K562 (cell line): ENCODE measurements at regions not wholly inside any gene's neighbourhood (a gene's known extent, or its start where the extent isn't known, plus 50 kb on each side); places are given as distances from the start of the nearest gene placed in this dataset.

ENCODE experiments used
- ATAC-seq: fragments of 200-7000 bp; cut with Tn5 transposase; 3 replicates; pipeline ENCODE4 v1.9.1; 2020; ENCODE audit warnings: moderate library complexity
- BruUV-seq: library from RNA; stranded (reverse); fragments of 400-500 nt; replicated peaks from 2 replicates; lab custom pipeline; 2021; lab: Mats Ljungman, UMichigan
- CTCF ChIA-PET: fragments of 300-600 bp; formaldehyde crosslinking; extraction: SDS; loops from one replicate; lab custom pipeline; 2021; ENCODE audit warnings: low intra/inter-chr PET ratio; lab: Yijun Ruan, JAX
- POLR2A ChIA-PET: fragments of 300-600, 350-650 bp; sonication (Branson Sonifier 250); formaldehyde crosslinking; extraction: SDS; loops from one replicate; lab custom pipeline; 2021; ENCODE audit warnings: antibody characterized with exemption, inconsistent platforms; lab: Yijun Ruan, JAX
- DNase-seq, 4 experiments: peaks; one replicate each; pipeline versions ENCODE4 v3.0.0 to v3.0.0-alpha.2; 2011 to 2018; ENCODE audit warnings: low spot score in 3 of 4, mixed read lengths in 3 of 4; ENCODE audit errors: extremely low read depth in 1 of 4
- FAIRE-seq: peaks from 2 replicates; lab custom pipeline; 2011; peaks lifted over from hg19 to GRCh38; lab: Jason Lieb, UNC
- H2AFZ ChIP-seq: 2 replicates; pipeline ENCODE4 v1.6.0; 2011; ENCODE audit warnings: low read depth, low read length, control low read depth, inconsistent platforms
- H3K27ac ChIP-seq: fragments of 200-600 bp; 3 replicates; pipeline ENCODE4 v1.8.0; 2011; ENCODE audit warnings: low read depth, mild to moderate bottlenecking, control low read depth, inconsistent platforms, low read length, moderate library complexity, mixed read lengths; ENCODE audit errors: extremely low read depth
- H3K27me3 ChIP-seq, 2 experiments: fragments of 300-600 bp in 1 of 2; 2 replicates in 1 of 2; 3 replicates in 1 of 2; pipeline versions ENCODE4 v1.6.0 to v1.8.0; 2011; ENCODE audit warnings: inconsistent platforms in 2 of 2, low read length in 2 of 2, mild to moderate bottlenecking in 1 of 2, mixed read lengths in 1 of 2, moderate library complexity in 1 of 2; ENCODE audit not compliant: control insufficient read depth in 2 of 2, insufficient read depth in 2 of 2
- H3K36me3 ChIP-seq: fragments of 300-600 bp; 3 replicates; pipeline ENCODE4 v1.8.0; 2011; ENCODE audit warnings: mild to moderate bottlenecking, low read length, inconsistent platforms; ENCODE audit not compliant: control insufficient read depth, insufficient read depth
- H3K4me1 ChIP-seq, 2 experiments: fragments of 200-600 bp in 1 of 2; replicated peaks in 1 of 2; 2 replicates in 1 of 2; 3 replicates in 1 of 2; pipeline versions ENCODE4 v1.5.1 to v1.8.0; 2011; ENCODE audit warnings: inconsistent platforms in 2 of 2, low read length in 2 of 2, mild to moderate bottlenecking in 1 of 2, mixed read lengths in 1 of 2, moderate library complexity in 1 of 2; ENCODE audit not compliant: control insufficient read depth in 2 of 2, insufficient read depth in 2 of 2
- H3K4me2 ChIP-seq: 2 replicates; pipeline ENCODE4 v1.6.1; 2011; ENCODE audit warnings: low read length, control low read depth, inconsistent platforms, mixed read lengths; ENCODE audit not compliant: insufficient read depth
- H3K4me3 ChIP-seq: fragments of 200-600 bp; sonication (generic), shearing (Covaris generic); 2 replicates; pipeline ENCODE4 v1.5.1; 2016; ENCODE audit warnings: control low read depth, inconsistent platforms
- H3K79me2 ChIP-seq: fragments of 200-600 bp; 3 replicates; pipeline ENCODE4 v1.8.0; 2011; ENCODE audit warnings: low read length, inconsistent platforms; ENCODE audit not compliant: control insufficient read depth, insufficient read depth
- H3K9ac ChIP-seq, 2 experiments: 2 replicates each; pipeline versions ENCODE4 v1.6.0 to v1.6.1; 2011; ENCODE audit warnings: low read depth in 2 of 2, low read length in 2 of 2, control low read depth in 1 of 2, inconsistent platforms in 1 of 2, mild to moderate bottlenecking in 1 of 2, mixed read lengths in 1 of 2; ENCODE audit not compliant: insufficient read depth in 1 of 2
- H3K9me1 ChIP-seq: one replicate; pipeline ENCODE4 v1.6.0; 2011; ENCODE audit warnings: inconsistent platforms, mild to moderate bottlenecking, low read length, moderate library complexity; ENCODE audit not compliant: control insufficient read depth, insufficient read depth
- H3K9me3 ChIP-seq: replicated peaks from 2 replicates; pipeline ENCODE4 v1.5.1; 2011; ENCODE audit warnings: low read depth, low read length, inconsistent platforms; ENCODE audit not compliant: control insufficient read depth, insufficient read depth
- H4K20me1 ChIP-seq: replicated peaks from 2 replicates; pipeline ENCODE4 v1.6.1; 2011; ENCODE audit warnings: low read length, inconsistent platforms, mixed read lengths; ENCODE audit not compliant: control insufficient read depth, insufficient read depth
- ADNP ChIP-seq: fragments of 200-800 bp; sonication (Bioruptor generic); IDR thresholded peaks from 2 replicates; pipeline ENCODE4 v1.6.1; 2016; ENCODE audit warnings: missing genetic modification characterization, missing compliant biosample characterization
- CC2D1A ChIP-seq: fragments of 450-650 bp; IDR thresholded peaks from 2 replicates; pipeline ENCODE4 v1.6.1; 2017; ENCODE audit warnings: mild to moderate bottlenecking
- COPS2 ChIP-seq: fragments of 450-650 bp; conservative IDR thresholded peaks from 2 replicates; pipeline ENCODE4 v1.6.1; 2016; ENCODE audit warnings: mild to moderate bottlenecking, moderate library complexity
- DMBX1 ChIP-seq: fragments of 250-450 bp; sonication (Bioruptor Pico); IDR thresholded peaks from 2 replicates; pipeline ENCODE4 v1.8.0; 2022; ENCODE audit warnings: inconsistent platforms, mild to moderate bottlenecking, moderate library complexity, borderline replicate concordance
- HDAC6 ChIP-seq: IDR thresholded peaks from 2 replicates; pipeline ENCODE4 v1.6.1; 2012; ENCODE audit warnings: low read depth, mild to moderate bottlenecking, control low read depth, inconsistent platforms, low read length, moderate library complexity
- HES1 ChIP-seq: fragments of 450-650 bp; IDR thresholded peaks from 2 replicates; pipeline ENCODE4 v1.6.1; 2016; ENCODE audit warnings: low read depth, mild to moderate bottlenecking, moderate library complexity
- JUND ChIP-seq, 2 experiments: IDR thresholded peaks; 2 replicates in 1 of 2; 3 replicates in 1 of 2; pipeline ENCODE4 v1.6.1; 2011; ENCODE audit warnings: borderline replicate concordance in 2 of 2, low read depth in 2 of 2, low read length in 2 of 2, improper control_type of control experiment in 1 of 2, missing biosample characterization in 1 of 2, missing genetic modification characterization in 1 of 2, missing genetic modification reagents in 1 of 2
- PPARD ChIP-seq: fragments of 250-450 bp; sonication (Bioruptor Pico); IDR thresholded peaks from 2 replicates; pipeline ENCODE4 v1.8.0; 2022; ENCODE audit warnings: inconsistent platforms, mild to moderate bottlenecking, moderate library complexity
- PTRF ChIP-seq: fragments of 450-650 bp; IDR thresholded peaks from 2 replicates; pipeline ENCODE4 v1.6.1; 2016; ENCODE audit warnings: mild to moderate bottlenecking, missing genetic modification characterization, missing compliant biosample characterization
- PTTG1 ChIP-seq: fragments of 450-650 bp; IDR thresholded peaks from 2 replicates; pipeline ENCODE4 v1.6.1; 2016; ENCODE audit warnings: low read depth, mild to moderate bottlenecking, missing genetic modification characterization, missing compliant biosample characterization
- PYGO2 ChIP-seq: fragments of 450-650 bp; IDR thresholded peaks from 2 replicates; pipeline ENCODE4 v1.6.1; 2016; ENCODE audit warnings: mild to moderate bottlenecking, missing genetic modification characterization, moderate library complexity, missing compliant biosample characterization
- SAFB2 ChIP-seq: fragments of 200-400 bp; formaldehyde crosslinking; IDR thresholded peaks from 2 replicates; pipeline ENCODE4 v1.6.1; 2018; ENCODE audit warnings: borderline replicate concordance, low read length, low read depth, moderate library complexity; ENCODE audit not compliant: severe bottlenecking
- SNIP1 ChIP-seq: fragments of 450-650 bp; IDR thresholded peaks from 2 replicates; pipeline ENCODE4 v1.7.1; 2017; ENCODE audit warnings: low read depth, mild to moderate bottlenecking
- TCF3 ChIP-seq: sonication (generic); formaldehyde crosslinking; IDR thresholded peaks from 2 replicates; pipeline ENCODE4 v1.4.0; 2020; ENCODE audit warnings: mild to moderate bottlenecking, missing genetic modification reagents
- USF1 ChIP-seq: sonication (generic); formaldehyde crosslinking; IDR thresholded peaks from 2 replicates; pipeline ENCODE4 v1.9.0; 2022; ENCODE audit warnings: mild to moderate bottlenecking, missing genetic modification reagents
- ZBTB1 ChIP-seq: sonication (generic); formaldehyde crosslinking; IDR thresholded peaks from 2 replicates; pipeline ENCODE4 v1.8.1; 2023; ENCODE audit warnings: missing genetic modification reagents, low read depth, mild to moderate bottlenecking, borderline replicate concordance
- ZNF165 ChIP-seq: fragments of 250-450 bp; sonication (Bioruptor Pico); IDR thresholded peaks from 2 replicates; pipeline ENCODE4 v1.4.0; 2020; ENCODE audit warnings: borderline replicate concordance
- ZNF282 ChIP-seq: sonication (generic); formaldehyde crosslinking; IDR thresholded peaks from 2 replicates; pipeline ENCODE4 v1.8.1; 2023; ENCODE audit warnings: missing genetic modification reagents
- ZNF436 ChIP-seq: fragments of 250-450, 450-650 bp; sonication (Bioruptor Pico); formaldehyde crosslinking; IDR thresholded peaks from 2 replicates; pipeline ENCODE4 v1.7.0; 2020; ENCODE audit warnings: mild to moderate bottlenecking
- ZNF639 ChIP-seq, 2 experiments: fragments of 200-800 bp in 1 of 2; sonication (Bioruptor generic) in 1 of 2; sonication (generic) in 1 of 2; formaldehyde crosslinking in 1 of 2; IDR thresholded peaks in 1 of 2; conservative IDR thresholded peaks in 1 of 2; 2 replicates each; pipeline versions ENCODE4 v1.5.0 to v1.6.1; 2016 to 2020; ENCODE audit warnings: missing compliant biosample characterization in 1 of 2, missing genetic modification characterization in 1 of 2, missing genetic modification reagents in 1 of 2
- WGBS: fragments of 100-300 bp; shearing (Covaris generic); methylation state at CpG from one replicate; pipeline ENCODE4 v1.1.6; 2016; ENCODE audit warnings: low coverage, mixed read lengths; ENCODE audit not compliant: insufficient coverage; ENCODE audit errors: missing lambda C conversion rate; 5-methylcytosine and 5-hydroxymethylcytosine counted together
- in situ Hi-C: fragments of 300-500 bp; cut with MboI; formaldehyde crosslinking; loops from 4 replicates; pipeline ENCODE4 v1.15.0; 2018; ENCODE audit warnings: inconsistent platforms, mixed read lengths
- intact Hi-C: fragments of 100-400 bp; cut with micrococcal nuclease; formaldehyde crosslinking; loops from 2 replicates; pipeline ENCODE4 v1.14.2; 2022

GRCh38 chr7:121623130-121623872 lies 227.2 kb upstream of the FAM3C start:
- H4K20me1 ChIP-seq: no peaks in the 10 kb centered on the region
- no peak overlapping the region for H2AFZ ChIP-seq
- under 1% methylated on average over 6 of the region's 6 CpGs for WGBS
- ATAC-seq: peak; percentile 81
- H3K9me3 ChIP-seq: no peaks in the 10 kb centered on the region; the same call in 1 of the 2 replicates
- no peaks in the 10 kb centered on the region for H3K27me3 ChIP-seq
- no peak overlapping the region for H3K4me3 ChIP-seq
- H3K36me3 ChIP-seq: no peaks in the 10 kb centered on the region
- peak overlapping the region; percentile 19; the same call in 1 of the 2 replicates for H3K4me2 ChIP-seq
- H3K4me1 ChIP-seq: peaks cover 0 to 2% of the 10 kb centered on the region in 2 experiments; a peak in 1 of 5 replicates
- DNase-seq: peak in 2 of 4 experiments; percentile 10 to 15
- H3K79me2 ChIP-seq: no peaks in the 10 kb centered on the region
- intact Hi-C loops: no loop called here
- no peak overlapping the region for H3K9ac ChIP-seq
- CTCF ChIA-PET: no interaction called here
- POLR2A ChIA-PET: no interaction called here
- BruUV-seq: no TSS peak
- FAIRE-seq: no peak
- in situ Hi-C loops: no loop called here
- H3K27ac ChIP-seq: peak overlapping the region; percentile 48; the same call in 2 of the 3 replicates
- H3K9me1 ChIP-seq: no peaks in the 10 kb centered on the region
- no peak for TF ChIP-seq DMBX1 (CRISPR knock-in tag)
- TF ChIP-seq PTTG1 (tag): no peak
- no peak for TF ChIP-seq ZNF282 (CRISPR knock-in tag)
- TF ChIP-seq TCF3 (CRISPR knock-in tag): peak; percentile 30; the same call in 1 of the 2 replicates
- TF ChIP-seq SNIP1: no peak
- no peak for TF ChIP-seq SAFB2
- no peak for TF ChIP-seq COPS2
- TF ChIP-seq HES1: no peak
- no peak for TF ChIP-seq PTRF (tag)
- TF ChIP-seq ZNF436: no peak
- no peak for TF ChIP-seq HDAC6
- no peak for TF ChIP-seq JUND (IDR thresholded peaks at IDR 0.05; ENCODE audit: borderline replicate concordance, low read depth, low read length)
- TF ChIP-seq JUND (tag; IDR thresholded peaks at IDR 0.05; ENCODE audit: borderline replicate concordance, low read depth, low read length): peak; percentile 62; the same call in 2 of the 3 replicates
- no peak for TF ChIP-seq CC2D1A
- no peak for TF ChIP-seq USF1 (CRISPR knock-in tag)
- no peak for TF ChIP-seq ZNF639 (CRISPR knock-in tag; conservative IDR thresholded peaks at IDR 0.05 in 1 of 2, IDR thresholded peaks at IDR 0.05 in 1 of 2)
- TF ChIP-seq PPARD (CRISPR knock-in tag): no peak
- TF ChIP-seq ZBTB1: no peak
- TF ChIP-seq ADNP (tag): no peak
- TF ChIP-seq PYGO2 (tag): no peak
- TF ChIP-seq ZNF165 (CRISPR knock-in tag): no peak
